ENCODE measurements at regions not wholly inside any gene's neighbourhood (a gene's known extent, or its start where the extent isn't known, plus 50 kb on each side); places are given as distances from the start of the nearest gene placed in this dataset.

- H3K27me3 ChIP-seq (ENCODE audit: insufficient read depth, low read length) = no peaks in the 10 kb centered on the region
- intact Hi-C loops (cut with micrococcal nuclease) = no loop called here
- BruUV-seq (replicated peaks) = no TSS peak
- no peaks in the 10 kb centered on the region for H3K4me1 ChIP-seq (ENCODE audit: control insufficient read depth in 1 of 2, insufficient read depth in 2 of 2, low read length in 2 of 2)
- no peak for DNase-seq (ENCODE audit: low read depth, low spot score)
- no peaks in the 10 kb centered on the region for H3K9me3 ChIP-seq (ENCODE audit: control insufficient read depth in 1 of 2, insufficient read depth in 1 of 2, low read depth in 1 of 2, low read length in 2 of 2)
- CTCF ChIA-PET = no interaction called here
- no peak for ATAC-seq
- H3K79me2 ChIP-seq (ENCODE audit: insufficient read depth, low read length) = no peaks in the 10 kb centered on the region
- no peaks in the 10 kb centered on the region for H3K9me2 ChIP-seq (ENCODE audit: insufficient read depth)
- no peaks in the 10 kb centered on the region for H4K20me1 ChIP-seq (ENCODE audit: insufficient read depth)
- H3K4me3 ChIP-seq (replicated peaks in 1 of 2; ENCODE audit: low read depth in 1 of 2, low read length in 2 of 2) = no peak overlapping the region
- RAD21 ChIA-PET (ENCODE audit: low non-redundant PET in 1 of 2, low total read pairs in 2 of 2, uncharacterized antibody in 2 of 2, unreplicated experiment in 2 of 2) = no interaction called here
- TF ChIP-seq JUND (IDR thresholded peaks at IDR 0.05) (no peak), ZBTB33 (IDR thresholded peaks at IDR 0.05; ENCODE audit: extremely low read depth, insufficient replicate concordance, low read length) (no peak)
- no peaks in the 10 kb centered on the region for H3K36me3 ChIP-seq (ENCODE audit: control insufficient read depth in 1 of 2, insufficient read depth in 2 of 2, low read length in 2 of 2)
- no peak overlapping the region for H3K9ac ChIP-seq (ENCODE audit: low read length)
- no peak overlapping the region for H2AFZ ChIP-seq (ENCODE audit: low read depth, low read length, poor library complexity, severe bottlenecking)
- POLR2A ChIA-PET = no interaction called here
- H3K27ac ChIP-seq (ENCODE audit: low read depth, low read length) = no peak overlapping the region
- no peak overlapping the region for H3K4me2 ChIP-seq (ENCODE audit: low read length)
Observed at GRCh38 chr9:87359264-87359663, 138.4 kb upstream of the DAPK1 start.

DNA sequence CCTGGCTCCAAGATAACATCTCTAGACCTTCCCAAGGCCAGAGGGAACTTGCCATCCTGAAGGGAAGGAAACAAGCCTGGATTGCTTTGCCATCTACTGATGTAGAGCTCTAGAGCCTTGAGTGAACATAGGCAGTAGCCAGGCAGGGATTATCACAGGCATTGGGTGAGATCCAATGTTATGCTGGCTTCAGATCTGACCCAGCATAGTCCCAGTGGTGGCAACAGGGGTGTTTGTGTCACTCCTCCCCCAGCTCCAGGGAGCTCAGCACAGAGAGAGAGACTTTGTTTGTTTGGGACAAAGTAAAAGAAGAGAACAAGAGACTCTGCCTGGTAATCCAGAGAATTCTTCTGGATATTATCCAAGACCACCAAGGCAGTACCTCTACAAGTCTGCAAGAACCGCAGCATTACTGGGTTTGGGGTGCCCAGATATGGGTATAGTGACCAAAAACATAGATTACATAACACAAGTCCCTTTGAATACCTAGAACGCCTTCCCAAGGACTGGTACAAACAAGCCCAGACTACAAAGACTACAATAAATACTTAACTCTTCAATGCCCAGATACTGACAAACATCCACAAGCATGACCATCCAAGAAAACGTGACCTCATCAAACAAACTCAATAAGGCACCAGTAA, 137.6 kb upstream of the DAPK1 start:
- H3K4me2 ChIP-seq (ENCODE audit: low read length) = no peak overlapping the region
- CTCF ChIA-PET = no interaction called here
- H3K36me3 ChIP-seq (ENCODE audit: control insufficient read depth in 1 of 2, insufficient read depth in 2 of 2, low read length in 2 of 2) = no peaks in the 10 kb centered on the region
- BruUV-seq (replicated peaks) = no TSS peak
- no peak overlapping the region for H2AFZ ChIP-seq (ENCODE audit: low read depth, low read length, poor library complexity, severe bottlenecking)
- POLR2A ChIA-PET = no interaction called here
- no peak overlapping the region for H3K27ac ChIP-seq (ENCODE audit: low read depth, low read length)
- TF ChIP-seq SRF (IDR thresholded peaks at IDR 0.05; ENCODE audit: low read depth) (no peak), ZBTB33 (IDR thresholded peaks at IDR 0.05; ENCODE audit: extremely low read depth, insufficient replicate concordance, low read length) (no peak), POLR2A (IDR thresholded peaks at IDR 0.05; ENCODE audit: borderline replicate concordance, extremely low read depth, insufficient read depth, insufficient read length) (no peak), FOSL1 (IDR thresholded peaks at IDR 0.05; ENCODE audit: low read depth) (no peak), EZH2 (IDR thresholded peaks at IDR 0.05) (no peak), SIN3A (IDR thresholded peaks at IDR 0.05; ENCODE audit: low read depth) (no peak), SP1 (IDR thresholded peaks at IDR 0.05; ENCODE audit: low read depth) (no peak), POLR2AphosphoS5 (IDR thresholded peaks at IDR 0.05; ENCODE audit: low read depth, low read length) (no peak), ELF1 (IDR thresholded peaks at IDR 0.05; ENCODE audit: borderline replicate concordance, low read depth) (no peak), EGR1 (IDR thresholded peaks at IDR 0.05; ENCODE audit: low read depth) (no peak), ZFX (IDR thresholded peaks at IDR 0.05) (no peak), TCF7L2 (IDR thresholded peaks at IDR 0.05; ENCODE audit: borderline replicate concordance, extremely low read depth, insufficient read depth, insufficient read length) (no peak), JUND (IDR thresholded peaks at IDR 0.05) (no peak), YY1 (IDR thresholded peaks at IDR 0.05; ENCODE audit: extremely low read depth, insufficient replicate concordance, low read depth, low read length) (no peak)
- intact Hi-C loops (cut with micrococcal nuclease) = no loop called here
- ATAC-seq = no peak
- no peak for DNase-seq (ENCODE audit: low read depth, low spot score)
- H3K9me2 ChIP-seq (ENCODE audit: insufficient read depth) = no peaks in the 10 kb centered on the region
- RAD21 ChIA-PET (ENCODE audit: low non-redundant PET in 1 of 2, low total read pairs in 2 of 2, uncharacterized antibody in 2 of 2, unreplicated experiment in 2 of 2) = no interaction called here
- H3K9me3 ChIP-seq (ENCODE audit: control insufficient read depth in 1 of 2, insufficient read depth in 1 of 2, low read depth in 1 of 2, low read length in 2 of 2) = no peaks in the 10 kb centered on the region
- H3K79me2 ChIP-seq (ENCODE audit: insufficient read depth, low read length) = no peaks in the 10 kb centered on the region
- H3K9ac ChIP-seq (ENCODE audit: low read length) = no peak overlapping the region
- no peak overlapping the region for H3K4me3 ChIP-seq (replicated peaks in 1 of 2; ENCODE audit: low read depth in 1 of 2, low read length in 2 of 2)
- H3K4me1 ChIP-seq (ENCODE audit: control insufficient read depth in 1 of 2, insufficient read depth in 2 of 2, low read length in 2 of 2) = no peaks in the 10 kb centered on the region
- no peaks in the 10 kb centered on the region for H4K20me1 ChIP-seq (ENCODE audit: insufficient read depth)
- no peaks in the 10 kb centered on the region for H3K27me3 ChIP-seq (ENCODE audit: insufficient read depth, low read length)

All from HCT116 (cell line).